ENCODE measurements at regions not wholly inside any gene's neighbourhood (a gene's known extent, or its start where the extent isn't known, plus 50 kb on each side); places are given as distances from the start of the nearest gene placed in this dataset.

DNA sequence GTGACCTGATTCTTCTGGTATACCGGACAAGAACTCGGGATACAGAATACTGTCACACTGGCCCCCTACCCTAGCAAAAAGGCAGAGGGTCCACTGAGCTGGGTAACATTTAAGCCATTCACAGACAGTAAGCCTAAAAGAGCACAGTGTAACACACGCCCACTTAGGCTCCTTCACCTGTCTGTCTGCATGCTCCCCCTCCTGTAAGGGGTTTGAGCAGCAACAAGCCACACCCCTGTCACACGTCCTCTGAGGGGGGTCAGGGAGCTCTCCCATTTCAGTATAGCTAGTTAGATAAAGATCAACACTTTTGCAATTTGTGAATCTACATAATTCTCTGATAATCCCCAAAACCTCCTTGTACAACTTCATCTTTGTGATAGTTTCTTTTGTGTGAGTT, 586.3 kb upstream of the LMCD1 start:
- DNase-seq: no peak

DNA sequence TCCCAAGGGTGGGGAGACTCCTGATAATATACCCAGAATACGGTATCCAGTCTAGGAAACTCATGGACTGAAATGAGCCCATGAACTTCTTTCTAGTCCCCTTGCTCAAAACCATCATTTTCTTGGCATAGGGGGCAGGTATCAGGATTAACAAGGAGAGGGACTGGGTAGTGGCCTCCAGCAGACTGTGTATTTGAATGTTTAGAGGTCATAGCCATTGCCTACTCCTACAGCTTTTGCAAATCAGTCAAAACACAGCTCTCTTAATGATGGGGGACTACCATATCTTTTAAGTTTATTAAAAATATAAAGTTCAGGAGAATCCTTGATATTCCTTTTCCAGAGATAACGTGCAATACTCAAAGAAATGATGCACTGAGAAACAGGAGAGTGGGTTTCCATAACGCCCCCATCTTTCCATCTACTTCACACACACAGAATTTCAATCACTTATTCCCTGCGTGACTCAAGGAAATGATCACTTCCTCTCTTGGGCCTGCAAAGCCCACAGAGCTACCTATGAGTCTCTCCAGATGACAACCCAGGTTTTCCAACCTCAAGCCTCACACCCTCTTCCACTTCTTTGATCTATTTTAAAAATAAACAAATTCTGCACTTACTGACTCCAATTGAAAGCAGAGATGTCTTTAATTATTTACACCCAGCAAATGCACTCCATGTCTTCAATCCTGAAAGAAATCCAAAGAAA, 584.0 kb upstream of the LMCD1 start:
- DNase-seq: no peak

DNA sequence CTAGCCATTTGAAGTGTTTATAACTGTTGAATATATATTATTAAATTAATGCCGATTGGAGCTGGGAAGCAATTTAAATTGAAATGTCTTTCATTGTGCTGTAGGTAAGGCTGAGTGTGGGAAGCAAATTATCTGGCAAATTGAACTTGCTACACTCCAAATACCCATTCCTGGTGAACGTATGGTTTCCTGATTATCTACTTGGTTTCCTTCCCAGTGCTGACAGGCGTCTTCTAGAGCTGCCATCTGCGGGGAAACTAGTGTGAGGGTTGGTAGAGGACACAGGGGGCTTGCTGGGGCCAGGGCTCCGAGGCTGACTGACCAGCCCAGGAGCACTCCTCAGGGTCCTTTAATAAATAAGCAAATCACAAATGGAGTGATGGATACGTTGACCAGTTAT, 581.4 kb upstream of the LMCD1 start:
- no peak for DNase-seq

DNA sequence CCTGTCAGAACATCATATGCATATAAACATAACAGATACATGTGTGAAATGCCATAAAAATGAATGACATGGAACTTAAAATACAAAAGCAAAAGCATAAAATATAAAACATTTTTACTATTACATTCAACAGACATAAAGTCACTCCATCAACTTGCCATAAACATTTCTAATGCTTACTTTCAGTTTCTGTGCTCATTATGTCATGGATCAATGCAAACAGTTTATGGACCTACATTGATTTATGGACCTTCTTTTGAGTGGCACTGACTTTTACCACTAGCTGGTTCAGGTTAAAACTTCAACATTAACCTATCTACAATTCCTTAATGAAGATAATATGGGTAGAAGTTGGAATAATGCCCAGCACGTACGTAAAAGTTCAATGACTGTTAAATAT, 577.4 kb upstream of the LMCD1 start:
- DNase-seq: no peak

DNA sequence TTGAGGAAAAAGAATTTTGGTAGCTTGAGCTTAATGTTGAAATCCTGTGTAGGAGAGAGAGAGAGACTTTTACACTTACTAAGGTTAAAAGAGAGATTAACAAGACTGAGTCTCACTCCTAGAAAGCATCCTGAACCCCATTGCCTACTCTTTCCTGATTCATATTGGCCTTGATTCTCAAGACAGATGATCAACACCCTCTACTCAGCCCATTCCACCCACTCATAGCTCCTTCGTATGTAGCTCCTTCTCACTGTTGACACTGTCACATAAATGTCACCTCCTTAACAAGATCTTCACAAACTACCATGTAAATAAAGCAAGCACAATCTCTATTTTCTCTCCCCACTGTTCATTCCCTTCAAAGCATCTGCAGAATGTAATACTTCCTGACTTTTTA, 574.6 kb upstream of the LMCD1 start:
- DNase-seq: no peak

DNA sequence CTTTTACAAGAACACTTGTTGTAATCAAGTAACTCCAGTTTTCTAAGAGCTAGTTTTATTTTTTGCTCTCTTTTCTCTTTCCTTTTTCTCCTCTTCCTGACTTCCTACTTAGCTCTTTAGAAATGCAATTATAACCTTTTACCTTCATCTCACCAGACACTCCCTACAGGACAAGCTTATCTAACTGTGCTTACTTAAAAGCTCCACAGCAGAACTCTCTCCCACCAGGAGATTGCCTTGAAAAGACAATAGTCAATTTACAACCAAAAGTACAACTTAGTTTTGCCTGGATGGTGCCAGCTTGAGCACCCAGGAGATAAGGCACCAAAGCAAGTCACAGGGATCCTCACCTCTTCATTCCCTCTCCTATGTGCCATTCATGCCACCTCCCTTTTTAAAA, 573.8 kb upstream of the LMCD1 start:
- no peak for DNase-seq

DNA sequence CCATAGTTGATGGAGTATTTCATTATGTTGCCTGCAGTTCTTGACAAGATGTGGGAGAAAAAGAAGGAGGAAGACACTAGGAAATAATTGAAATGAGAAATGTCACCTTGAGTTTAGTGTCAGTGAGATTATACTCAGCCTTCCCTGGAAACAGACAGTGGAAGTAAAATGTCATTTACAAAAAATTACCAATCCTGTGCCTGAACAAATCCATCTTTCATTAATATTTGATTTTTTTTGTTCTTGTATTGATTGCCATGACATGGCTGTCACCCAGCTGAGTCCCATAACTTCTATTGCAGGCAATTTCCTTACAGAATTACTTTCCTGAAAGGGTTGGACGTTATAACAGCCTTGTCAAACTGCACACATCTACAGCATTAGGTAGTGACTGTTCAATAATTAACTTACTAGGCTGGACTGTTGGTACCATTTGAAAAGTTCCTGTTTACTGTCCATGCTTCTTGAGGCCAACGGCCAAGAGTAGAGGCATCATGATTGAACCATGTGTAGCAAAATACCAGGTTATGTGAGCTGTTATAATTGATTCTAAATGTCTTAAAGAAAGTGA, 572.2 kb upstream of the LMCD1 start:
- no peak for DNase-seq

DNA sequence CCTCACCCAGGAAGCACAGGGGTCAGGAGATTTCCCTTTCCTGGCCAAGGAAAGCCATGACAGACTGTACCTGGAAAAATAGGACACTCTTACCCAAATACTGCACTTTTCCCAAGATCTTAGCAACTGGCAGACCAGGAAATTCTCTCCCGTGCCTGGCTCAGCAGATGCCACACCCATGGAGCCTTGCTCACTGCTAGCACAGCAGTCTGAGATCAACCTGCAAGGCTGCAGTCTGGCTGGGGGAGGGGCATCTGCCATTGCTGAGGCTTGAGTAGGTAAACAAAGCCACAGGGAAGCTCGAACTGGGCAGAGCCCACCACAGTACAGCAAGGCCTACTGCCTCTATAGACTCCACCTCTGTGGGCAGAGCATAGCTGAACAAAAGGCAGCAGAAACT, 567.3 kb upstream of the LMCD1 start:
- DNase-seq: no peak

DNA sequence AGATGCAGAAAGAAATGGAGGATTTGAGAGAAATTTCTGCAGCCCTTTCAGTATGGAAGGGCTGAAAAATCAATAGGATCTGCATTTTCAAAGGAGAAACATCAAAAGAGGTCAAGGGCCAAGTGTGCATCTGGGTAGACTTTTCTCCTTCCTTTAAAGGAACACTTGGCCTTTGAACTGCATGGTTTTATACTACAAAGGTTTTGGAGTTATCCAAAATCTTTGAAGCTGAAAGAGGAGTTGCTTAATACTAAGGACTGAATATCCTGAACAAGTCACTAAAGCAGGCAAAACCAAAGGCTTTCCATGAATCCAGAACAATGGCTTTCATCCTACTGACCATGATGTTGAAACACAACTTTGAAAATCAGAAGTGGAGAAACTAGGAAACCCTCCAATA, 553.7 kb upstream of the LMCD1 start:
- no peak for DNase-seq

DNA sequence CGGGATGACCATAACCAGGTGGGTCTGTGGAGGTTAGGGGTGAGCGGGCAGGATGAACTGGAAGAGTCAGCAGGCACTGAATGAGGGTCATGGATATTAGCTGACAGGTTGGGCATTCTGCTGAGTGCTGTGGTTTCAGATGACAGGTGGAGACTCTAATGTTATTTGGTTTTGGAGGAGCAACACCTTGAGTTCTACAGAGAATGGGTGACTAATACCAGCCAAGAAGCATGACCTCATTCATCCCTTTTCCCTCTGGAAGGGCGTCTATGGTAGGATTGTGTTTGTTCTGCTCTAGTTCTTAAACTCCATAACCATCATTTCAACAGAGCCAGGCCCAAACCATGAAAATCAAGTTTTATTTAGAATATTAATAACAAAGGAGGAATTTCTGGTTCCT, 550.7 kb upstream of the LMCD1 start:
- DNase-seq: no peak

DNA sequence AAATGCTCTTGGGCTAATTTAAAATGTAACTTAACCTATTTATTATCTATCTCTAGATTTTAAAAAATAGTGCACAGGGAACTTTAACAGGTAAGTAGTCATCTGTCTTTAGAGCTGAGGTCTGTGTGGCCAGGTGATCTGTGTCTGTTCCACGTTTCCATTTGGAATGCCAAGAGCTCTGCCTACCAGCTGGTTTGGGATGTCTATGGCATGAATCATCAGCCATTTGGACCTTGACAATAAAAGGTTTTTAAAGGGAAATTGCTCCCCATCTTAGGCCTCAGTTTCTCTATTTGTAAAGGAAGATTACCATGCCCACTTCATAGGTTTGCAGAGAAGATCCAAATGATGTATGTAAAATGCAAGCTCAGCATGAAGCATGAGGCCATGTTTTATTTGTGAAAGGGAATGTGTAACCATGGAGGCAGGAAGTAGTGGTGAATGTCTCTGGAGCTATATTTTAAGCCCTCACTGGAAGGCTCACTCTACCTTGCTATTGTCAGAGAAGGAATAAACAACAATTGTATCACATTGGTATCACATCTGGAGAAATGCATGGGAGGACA, 548.1 kb upstream of the LMCD1 start:
- DNase-seq: no peak

DNA sequence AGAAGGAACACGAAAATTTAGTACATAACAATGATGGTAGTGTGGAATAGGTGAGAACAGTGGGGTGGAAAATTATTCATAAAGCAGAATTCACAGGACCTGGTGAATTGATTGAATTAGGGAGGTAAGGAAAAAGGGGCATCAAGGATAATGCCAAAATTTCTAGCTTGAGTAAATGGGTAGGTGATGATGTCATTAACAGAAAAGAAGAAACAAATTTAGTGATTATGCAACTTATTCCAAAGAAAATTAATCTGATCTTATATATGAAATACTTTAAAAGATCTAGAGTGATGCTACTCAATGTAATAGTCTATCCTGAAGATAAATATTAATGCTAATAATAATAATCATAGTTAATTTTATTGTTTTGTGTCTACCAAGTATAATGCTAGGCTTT, 544.6 kb upstream of the LMCD1 start:
- DNase-seq: no peak

DNA sequence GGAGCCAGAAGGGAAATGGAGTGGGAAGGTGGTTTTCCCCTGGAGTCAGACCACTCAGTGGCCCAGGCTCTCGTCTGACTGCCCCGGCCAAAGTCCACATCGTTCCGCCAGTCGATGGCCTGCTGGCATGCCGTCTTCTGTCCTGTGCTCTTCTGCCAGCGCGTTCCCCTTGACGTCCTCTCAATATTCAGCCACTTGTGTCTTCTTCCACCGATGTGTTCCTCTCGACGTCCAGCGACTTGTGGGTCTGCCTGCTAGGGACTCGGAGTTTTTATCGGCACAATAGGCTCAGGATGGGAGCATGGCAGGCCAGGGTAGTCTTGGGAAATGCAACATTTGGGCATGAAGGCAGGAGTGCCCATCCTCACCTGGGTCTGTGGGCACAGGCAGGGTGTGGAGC, 542.5 kb upstream of the LMCD1 start:
- no peak for DNase-seq

DNA sequence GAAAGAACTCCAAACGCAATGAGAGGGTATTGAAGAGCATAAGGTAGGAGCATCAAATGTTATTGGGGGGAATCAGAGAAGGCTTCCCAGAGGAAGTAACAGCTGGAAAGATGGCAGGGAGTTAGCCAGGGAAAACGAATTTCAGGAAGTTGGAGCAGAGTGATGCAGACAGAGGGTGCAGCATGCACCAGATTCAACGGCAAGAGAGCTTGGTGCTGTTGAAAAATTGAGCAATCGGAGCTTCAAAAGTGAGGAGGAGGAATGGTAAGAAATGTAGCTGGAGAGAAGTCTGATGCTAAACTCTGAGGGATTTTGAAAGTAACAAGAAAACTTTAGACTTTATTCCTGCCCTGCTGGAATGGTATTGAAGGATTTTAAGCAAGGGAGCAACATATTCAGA, 541.0 kb upstream of the LMCD1 start:
- no peak for DNase-seq

DNA sequence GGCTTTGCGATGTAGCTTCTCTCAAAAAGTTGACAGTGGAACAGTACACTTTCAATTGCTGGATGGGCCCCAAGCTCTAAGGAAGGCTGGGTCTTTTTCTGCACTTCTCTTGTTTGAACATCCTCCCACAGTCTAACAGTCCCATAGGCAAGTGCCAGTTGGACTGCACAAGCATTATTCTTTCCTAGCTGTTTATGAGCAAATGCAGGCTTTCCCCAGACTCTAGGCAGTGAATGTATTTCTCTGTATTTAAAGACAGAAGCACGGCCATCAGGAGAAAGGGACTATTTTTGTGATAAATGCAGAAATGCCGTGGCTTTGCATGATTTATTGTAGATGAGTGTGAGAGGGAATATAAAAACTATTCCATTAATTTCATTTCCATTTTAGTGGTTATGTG, 539.3 kb upstream of the LMCD1 start:
- no peak for DNase-seq

DNA sequence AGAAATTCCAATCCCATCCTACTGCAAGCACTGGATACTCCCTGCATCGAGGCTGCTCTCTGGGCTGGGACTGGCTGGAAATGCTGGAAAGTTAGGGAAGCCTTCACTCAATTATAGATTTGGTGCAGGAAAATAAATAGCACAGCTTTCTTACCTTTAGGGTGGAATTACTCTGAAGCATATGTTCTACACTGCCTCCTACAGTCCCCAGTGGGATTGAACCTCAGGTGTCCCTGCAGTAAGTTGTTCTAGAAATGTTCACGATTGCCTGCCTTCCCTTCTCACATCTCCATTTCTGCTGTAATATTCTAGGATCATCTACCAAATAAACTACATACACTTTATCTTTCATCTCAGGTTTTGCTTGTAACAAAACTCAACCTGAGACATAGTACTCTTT, 536.7 kb upstream of the LMCD1 start:
- no peak for DNase-seq

DNA sequence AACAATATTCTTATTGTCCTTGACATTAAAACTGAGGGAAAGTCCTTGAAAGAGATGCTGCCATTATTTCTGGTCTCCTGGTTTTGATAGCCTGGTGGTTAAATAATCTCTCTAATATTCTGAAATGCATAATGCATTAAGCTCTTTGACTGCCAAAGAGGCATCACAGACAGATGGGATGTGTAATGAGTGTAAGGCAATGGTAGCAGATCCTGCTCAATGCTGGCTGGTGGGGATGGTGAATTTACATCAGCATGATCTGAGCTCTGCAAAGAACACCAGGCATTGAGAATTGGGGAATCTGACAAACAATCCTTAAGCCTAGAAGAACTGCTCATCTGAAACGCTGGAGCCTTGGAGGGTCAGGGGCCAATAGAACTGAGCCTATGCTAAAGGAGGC, 528.6 kb upstream of the LMCD1 start:
- DNase-seq: no peak

DNA sequence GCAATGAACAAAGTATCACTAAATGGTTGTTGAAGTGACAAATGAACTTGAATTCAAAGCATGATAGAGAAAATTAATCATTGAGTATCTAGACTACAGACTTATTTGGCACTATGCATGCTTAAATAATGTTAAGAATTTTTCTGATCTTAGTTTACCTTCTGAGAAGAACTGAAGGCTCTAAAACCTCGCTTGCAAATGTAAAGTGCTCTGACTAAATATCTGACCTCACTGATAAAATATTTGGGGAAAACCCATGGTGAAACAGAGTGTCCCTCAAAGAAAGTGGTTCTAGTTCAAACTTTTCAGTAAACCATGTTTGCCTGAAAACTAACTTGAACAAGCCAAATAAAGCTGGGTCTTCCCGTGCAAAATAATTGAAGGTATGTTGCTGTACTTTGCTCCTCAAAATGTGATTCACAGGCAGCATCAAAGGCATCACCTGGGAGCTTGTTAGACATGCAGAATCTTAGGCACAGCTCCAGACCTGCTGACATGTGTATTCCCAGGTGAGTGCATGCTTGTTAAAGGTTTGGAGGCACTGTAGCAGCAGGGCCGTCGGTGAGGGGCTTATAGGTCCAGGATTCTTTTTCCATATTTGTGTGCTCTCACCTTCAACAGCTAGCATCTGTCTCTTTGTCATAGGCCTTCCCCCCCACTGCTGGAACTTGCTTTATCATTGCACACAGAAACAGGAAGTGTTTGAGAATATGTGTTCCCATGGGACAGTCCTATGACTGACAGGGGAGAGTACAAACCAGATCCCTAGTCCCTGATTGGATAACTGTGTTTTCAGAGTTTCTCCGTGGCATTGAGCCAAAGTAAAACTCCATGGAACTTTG, 524.2 kb upstream of the LMCD1 start:
- DNase-seq: no peak

DNA sequence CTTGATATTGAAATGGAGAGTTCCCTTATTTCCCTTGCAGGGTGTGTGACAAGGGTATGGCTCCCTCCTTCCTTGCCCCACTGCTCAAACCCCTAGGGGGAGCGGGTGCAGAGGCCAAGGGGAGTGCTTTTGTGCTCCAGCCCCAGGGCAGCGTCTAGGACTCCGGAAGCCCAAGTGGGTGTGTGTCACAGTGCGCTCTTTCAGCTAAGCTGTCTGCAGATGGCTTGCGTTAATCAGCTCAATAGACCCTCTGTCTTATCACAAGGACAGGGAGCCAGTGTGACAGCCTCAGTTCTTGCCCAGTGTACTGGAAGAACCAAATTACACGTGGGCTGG, 523.6 kb upstream of the LMCD1 start:
- peak; percentile 3 for DNase-seq

DNA sequence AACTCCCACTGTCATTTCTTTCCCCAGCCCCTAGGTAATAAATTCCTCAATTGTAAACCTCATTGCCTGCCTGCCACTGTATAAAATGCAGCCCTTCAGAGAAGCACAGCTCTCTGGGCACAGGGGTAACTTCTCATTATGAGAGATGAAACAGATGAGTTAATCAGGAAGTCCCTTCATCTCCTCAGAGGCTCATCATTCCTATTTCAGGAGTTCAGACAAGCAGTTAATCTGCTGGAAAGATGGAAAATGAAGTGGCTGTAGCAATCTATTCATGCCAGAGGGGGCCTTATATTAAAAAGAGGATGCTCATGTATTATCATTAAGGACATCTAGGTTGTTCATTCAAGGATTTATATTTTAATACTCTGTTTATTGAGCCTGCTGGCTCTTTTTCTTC, 519.5 kb upstream of the LMCD1 start:
- no peak for DNase-seq

DNA sequence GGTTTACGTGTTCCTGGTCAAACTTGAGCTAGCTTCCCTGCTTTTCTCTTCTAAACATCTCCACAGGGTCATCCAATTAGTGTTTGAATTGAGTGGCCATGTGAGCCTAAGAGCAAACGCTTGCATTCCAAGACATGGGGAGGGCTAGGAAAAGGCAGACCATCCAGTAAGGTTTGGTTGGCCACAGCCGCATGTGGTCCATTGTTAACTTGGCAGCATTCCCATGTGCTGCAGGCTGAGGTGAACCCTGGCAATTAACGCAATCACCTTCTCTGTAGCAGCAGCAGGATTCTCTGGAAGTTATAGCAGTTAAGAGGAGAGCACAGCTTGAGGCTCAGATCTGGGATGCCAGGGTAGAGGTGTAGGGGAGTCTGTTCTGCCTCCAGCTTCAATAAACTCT, 502.2 kb upstream of the LMCD1 start:
- no peak for DNase-seq

DNA sequence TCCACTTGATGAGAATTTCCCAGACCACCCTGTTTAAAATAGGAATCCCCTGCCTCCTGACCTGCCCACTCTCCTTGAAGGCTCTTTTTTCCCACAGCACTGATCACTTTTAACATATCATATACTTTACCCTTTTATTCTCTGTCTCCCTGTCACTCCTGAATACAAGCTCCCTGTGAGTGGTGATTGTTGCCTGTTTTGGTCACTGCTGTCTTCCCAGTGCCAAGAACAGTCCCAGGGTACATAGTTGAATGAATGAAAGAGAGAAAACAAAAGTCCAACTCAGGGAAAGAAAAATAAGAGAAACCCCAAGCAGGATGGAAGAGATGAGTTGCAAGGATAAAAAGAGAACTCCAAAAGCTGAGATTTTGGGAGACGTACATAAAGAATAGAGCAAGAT, 500.3 kb upstream of the LMCD1 start:
- no peak for DNase-seq

DNA sequence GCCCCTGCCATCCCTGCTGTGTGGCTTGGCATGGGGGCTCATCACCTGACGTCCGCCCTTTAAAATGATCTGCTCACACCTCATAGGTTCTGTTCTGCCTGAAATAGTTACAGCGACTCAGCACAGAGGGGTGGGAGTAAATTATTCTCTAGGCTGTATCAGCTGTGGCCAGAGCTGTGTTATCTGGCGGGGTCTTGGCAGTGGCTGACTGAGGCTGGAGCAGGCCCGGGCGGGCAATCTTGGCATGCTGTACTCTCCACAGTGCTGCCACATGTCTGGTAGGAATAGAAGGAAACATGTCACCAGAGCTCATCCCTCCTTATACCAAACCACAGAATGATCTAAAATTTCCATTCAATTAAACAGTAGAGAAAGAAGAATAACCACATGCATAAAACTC, 499.9 kb upstream of the LMCD1 start:
- DNase-seq: no peak

DNA sequence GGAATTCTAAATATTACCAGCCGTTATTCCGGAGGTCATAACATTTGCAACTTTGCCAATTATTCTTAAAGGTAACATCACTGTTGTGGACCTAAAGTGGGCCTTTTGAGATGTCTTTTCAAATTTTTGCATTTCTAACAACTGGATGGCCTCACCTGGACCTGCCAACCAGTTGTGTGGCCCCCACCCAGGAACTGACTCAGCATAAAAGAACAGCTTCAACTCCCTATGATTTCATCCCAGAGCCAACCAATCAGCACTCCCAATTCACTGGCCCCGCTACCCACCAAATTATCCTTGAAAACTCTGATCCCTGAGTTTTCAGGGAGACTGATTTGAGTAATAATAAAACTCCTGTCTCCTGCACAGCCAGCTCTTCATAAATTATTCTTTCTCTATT, 489.7 kb upstream of the LMCD1 start:
- DNase-seq: no peak

All from NCI-H524 treated with DMSO at 0.1 percent for 48 hours (cell line).